ENCODE measurements at regions not wholly inside any gene's neighbourhood (a gene's known extent, or its start where the extent isn't known, plus 50 kb on each side); places are given as distances from the start of the nearest gene placed in this dataset.

GRCh38 chr9:81371824-81372223 lies 317.5 kb downstream of the TLE1 start:
- intact Hi-C loops (cut with DNase I): no loop called here
- Histone ChIP-seq H3K27ac (no peak overlapping the region), H3K4me3 (no peak overlapping the region), H3K27me3 (no peaks in the 10 kb centered on the region), H3K9me3 (replicated peaks in 1 of 3) (no peaks in the 10 kb centered on the region), H3K4me1 (replicated peaks in 1 of 2) (peaks cover 0 to 3% of the 10 kb centered on the region in 2 donors), H3K36me3 (replicated peaks in 1 of 2) (no peaks in the 10 kb centered on the region)
- no peak for TF ChIP-seq POLR2A (IDR thresholded peaks at IDR 0.05)
- no peak for TF ChIP-seq CTCF (IDR thresholded peaks at IDR 0.05)
- no peak for DNase-seq
- WGBS, 4 donors: 87 to 96% (median 92%) methylated on average over 7 of the region's 7 CpGs

- H3K4me3 ChIP-seq: no peak overlapping the region
- H3K27me3 ChIP-seq: no peaks in the 10 kb centered on the region
- H3K9me3 ChIP-seq (replicated peaks in 1 of 3): no peaks in the 10 kb centered on the region
- no peak overlapping the region for H3K27ac ChIP-seq
- peaks cover 0 to 3% of the 10 kb centered on the region in 2 donors for H3K4me1 ChIP-seq (replicated peaks in 1 of 2)
- 86 to 88% (median 86%) methylated on average over 7 of the region's 7 CpGs for WGBS, 4 donors
- no peak for TF ChIP-seq CTCF (IDR thresholded peaks at IDR 0.05)
- no peak for TF ChIP-seq POLR2A (IDR thresholded peaks at IDR 0.05)
- DNase-seq: no peak
- intact Hi-C loops (cut with DNase I): no loop called here
- no peaks in the 10 kb centered on the region for H3K36me3 ChIP-seq (replicated peaks in 1 of 2)
Measured at GRCh38 chr9:81370650-81371049, 318.7 kb downstream of the TLE1 start.

- Histone ChIP-seq H3K4me3 (no peak overlapping the region), H3K27ac (no peak overlapping the region), H3K27me3 (no peaks in the 10 kb centered on the region), H3K4me1 (replicated peaks in 1 of 2) (peaks cover 0 to 1% of the 10 kb centered on the region in 2 donors), H3K36me3 (replicated peaks in 1 of 2) (no peaks in the 10 kb centered on the region), H3K9me3 (replicated peaks in 1 of 3) (peaks cover 0 to 1% (median 0%) of the 10 kb centered on the region in 3 donors)
- TF ChIP-seq POLR2A (IDR thresholded peaks at IDR 0.05) (no peak), CTCF (IDR thresholded peaks at IDR 0.05) (no peak)
- 77 to 85% (median 81%) methylated on average over 3 of the region's 3 CpGs for WGBS, 4 donors
- no peak for DNase-seq
- intact Hi-C loops (cut with DNase I): no loop called here
Measured at GRCh38 chr9:81370096-81370495, 319.3 kb downstream of the TLE1 start.

GRCh38 chr9:81369121-81369520 lies 320.2 kb downstream of the TLE1 start:
- peaks cover 0 to 5% (median 0%) of the 10 kb centered on the region in 3 donors for H3K9me3 ChIP-seq (replicated peaks in 1 of 3)
- no peaks in the 10 kb centered on the region for H3K4me1 ChIP-seq (replicated peaks in 1 of 2)
- intact Hi-C loops (cut with DNase I): no loop called here
- DNase-seq: no peak
- H3K36me3 ChIP-seq (replicated peaks in 1 of 2): no peaks in the 10 kb centered on the region
- H3K27ac ChIP-seq: no peak overlapping the region
- TF ChIP-seq CTCF (IDR thresholded peaks at IDR 0.05): no peak
- no peak for TF ChIP-seq POLR2A (IDR thresholded peaks at IDR 0.05)
- no peaks in the 10 kb centered on the region for H3K27me3 ChIP-seq
- no peak overlapping the region for H3K4me3 ChIP-seq
- WGBS, 4 donors: 95 to 97% (median 96%) methylated on average over 1 of the region's 1 CpG

All from adrenal gland (tissue), 9 donors.